PC-3 (cell line): ENCODE measurements at regions not wholly inside any gene's neighbourhood (a gene's known extent, or its start where the extent isn't known, plus 50 kb on each side); places are given as distances from the start of the nearest gene placed in this dataset.

Experiments
- CTCF ChIP-seq: fragments of 300-600 bp; sonication (generic); conservative IDR thresholded peaks from 2 replicates; pipeline ENCODE4 v1.5.1; 2017; ENCODE audit warnings: antibody characterized with exemption, low read depth, mild to moderate bottlenecking, low read length
- EZH2 ChIP-seq: fragments of 300-600 bp; sonication (generic); IDR thresholded peaks from one replicate; pipeline ENCODE4 v1.6.1; 2017; ENCODE audit warnings: antibody characterized with exemption, mild to moderate bottlenecking, low read length; ENCODE audit not compliant: unreplicated experiment
- EZH2phosphoT487 ChIP-seq: fragments of 300-600 bp; sonication (generic); IDR thresholded peaks from 2 replicates; pipeline ENCODE4 v1.6.1; 2018; ENCODE audit warnings: mild to moderate bottlenecking, antibody characterized with exemption, low read length, borderline replicate concordance

DNA sequence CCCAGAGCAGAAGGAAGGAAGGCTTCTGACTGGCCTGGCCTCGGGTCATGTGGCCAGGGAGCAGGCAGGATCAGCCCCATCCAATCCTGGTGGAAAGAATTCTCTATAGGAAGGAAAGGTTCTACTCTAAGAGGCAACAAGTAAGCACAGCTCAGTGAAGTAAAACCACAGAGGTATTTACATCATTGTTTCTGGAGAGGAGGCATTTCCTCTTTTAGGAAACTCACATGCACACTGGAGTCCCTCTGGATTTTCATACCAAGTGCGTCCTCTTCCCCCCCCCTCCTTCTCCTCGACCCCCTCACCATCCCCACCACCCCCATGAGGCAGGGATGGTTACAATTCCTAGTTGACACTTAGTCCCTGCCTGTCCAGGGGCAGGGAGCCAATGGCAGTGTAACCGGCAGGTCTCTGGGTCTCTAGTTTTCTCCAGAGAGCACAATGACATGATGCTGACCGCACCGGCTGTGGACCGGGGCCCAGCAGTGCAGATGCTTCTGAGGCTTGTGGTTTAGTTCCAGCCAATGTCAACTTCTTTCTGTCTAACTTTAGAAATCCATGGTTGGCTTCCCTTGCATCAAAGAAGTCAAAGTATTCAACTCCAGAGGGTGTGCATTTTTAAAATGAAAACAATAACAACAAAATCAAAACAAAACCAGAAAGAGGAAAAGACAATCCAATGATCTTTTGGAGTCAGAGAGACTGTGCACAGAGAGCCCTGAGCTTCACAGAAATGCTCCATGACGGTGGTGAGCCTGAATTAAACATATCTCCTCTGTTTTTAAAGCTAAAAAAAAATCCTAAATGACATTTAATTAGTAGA is 230.3 kb upstream of the TLE3 start:
- TF ChIP-seq EZH2 (no peak), CTCF (no peak), EZH2phosphoT487 (no peak)
